B cell (primary cell): ENCODE measurements at regions not wholly inside any gene's neighbourhood (a gene's known extent, or its start where the extent isn't known, plus 50 kb on each side); places are given as distances from the start of the nearest gene placed in this dataset.

Source experiments
- ATAC-seq: fragments of 200-7000 bp; cut with Tn5 transposase; one replicate; pipeline ENCODE4 v1.10.0; 2021; ENCODE audit warnings: low read depth, mild to moderate bottlenecking, moderate number of reproducible peaks, moderate library complexity
- CTCF ChIA-PET: fragments of 350-600 bp; sonication (Branson Sonifier 250); formaldehyde crosslinking; loops from one replicate; lab custom pipeline; 2021; ENCODE audit warnings: antibody characterized with exemption, inconsistent platforms; lab: Charles Lee
- POLR2A ChIA-PET: fragments of 350-600 bp; sonication (Branson Sonifier 250); formaldehyde crosslinking; loops from one replicate; lab custom pipeline; 2021; ENCODE audit warnings: antibody characterized with exemption; lab: Charles Lee
- DNase-seq: peaks from one replicate; pipeline ENCODE4 v3.0.0; 2013
- H2AFZ ChIP-seq: 2 replicates; pipeline ENCODE4 v1.6.1; 2012; ENCODE audit warnings: mild to moderate bottlenecking, low read depth, low read length; ENCODE audit not compliant: insufficient read depth, poor library complexity, severe bottlenecking
- H3K27ac ChIP-seq, 2 donors: 1 replicate in 1 of 2; 2 replicates in 1 of 2; pipeline ENCODE4 v1.5.1; 2012 to 2013; ENCODE audit warnings: low read length in 2 of 2, mild to moderate bottlenecking in 2 of 2, moderate library complexity in 1 of 2
- H3K27me3 ChIP-seq, 4 experiments: fragments of 200-600 bp in 1 of 4; sonication (generic) in 1 of 4; replicated peaks in 1 of 4; 1 replicate in 2 of 4; 2 replicates in 2 of 4; pipeline versions ENCODE4 v1.6.1 to v1.7.0; 2013 to 2016; ENCODE audit warnings: low read length in 3 of 4, mild to moderate bottlenecking in 2 of 4, mixed read lengths in 1 of 4, moderate library complexity in 1 of 4; ENCODE audit not compliant: insufficient read depth in 4 of 4, control insufficient read depth in 3 of 4; ENCODE audit errors: control extremely low read depth in 1 of 4
- H3K36me3 ChIP-seq, 2 experiments: replicated peaks in 1 of 2; 1 replicate in 1 of 2; 2 replicates in 1 of 2; pipeline versions ENCODE4 v1.6.1 to v1.7.1; 2013; ENCODE audit warnings: low read length in 1 of 2; ENCODE audit not compliant: insufficient read depth in 2 of 2, control insufficient read depth in 1 of 2; ENCODE audit errors: control extremely low read depth in 1 of 2, extremely low read depth in 1 of 2
- H3K4me1 ChIP-seq, 2 donors: fragments of 200-600 bp in 1 of 2; sonication (generic) in 1 of 2; 1 replicate in 1 of 2; 2 replicates in 1 of 2; pipeline versions ENCODE4 v1.5.1 to v1.6.1; 2013 to 2017; ENCODE audit warnings: low read length in 2 of 2; ENCODE audit not compliant: control insufficient read depth in 2 of 2, insufficient read depth in 2 of 2
- H3K4me2 ChIP-seq: replicated peaks from 2 replicates; pipeline ENCODE3; 2012; ENCODE audit warnings: mild to moderate bottlenecking, low read depth, low read length; ENCODE audit not compliant: poor library complexity, severe bottlenecking
- H3K4me3 ChIP-seq, 5 experiments: fragments of 200-600 bp in 1 of 5; sonication (generic) in 1 of 5; 1 replicate in 3 of 5; 2 replicates in 2 of 5; pipeline versions ENCODE4 v1.5.1 to v1.7.0; 2011 to 2016; ENCODE audit warnings: low read length in 4 of 5, mild to moderate bottlenecking in 4 of 5, low read depth in 2 of 5, control low read depth in 1 of 5, moderate library complexity in 1 of 5; ENCODE audit not compliant: insufficient read depth in 1 of 5; ENCODE audit errors: control extremely low read depth in 1 of 5, extremely low read depth in 1 of 5
- H3K79me2 ChIP-seq: fragments of 200-600 bp; sonication (generic); one replicate; pipeline ENCODE4 v1.6.0; 2016; ENCODE audit warnings: low read length; ENCODE audit not compliant: control insufficient read depth, insufficient read depth
- H3K9ac ChIP-seq: fragments of 200-600 bp; sonication (generic); 2 replicates; pipeline ENCODE4 v1.6.1; 2017; ENCODE audit warnings: mild to moderate bottlenecking, low read length, moderate library complexity
- H3K9me3 ChIP-seq, 3 donors: one replicate each; pipeline versions ENCODE4 v1.6.1 to v1.7.1; 2013; ENCODE audit warnings: low read length in 2 of 3; ENCODE audit not compliant: control insufficient read depth in 2 of 3, insufficient read depth in 1 of 3; ENCODE audit errors: control extremely low read depth in 1 of 3
- H4K20me1 ChIP-seq: 2 replicates; pipeline ENCODE4 v1.6.0; 2012; ENCODE audit warnings: mild to moderate bottlenecking, low read length; ENCODE audit not compliant: insufficient read depth, control insufficient read depth, poor library complexity, severe bottlenecking
- H3K27ac Mint-ChIP-seq: one replicate; pipeline ENCODE4 v1.8.0; 2021; ENCODE audit warnings: mixed read lengths
- H3K27me3 Mint-ChIP-seq: one replicate; pipeline ENCODE4 v1.8.0; 2021; ENCODE audit warnings: mixed read lengths
- H3K4me1 Mint-ChIP-seq: one replicate; pipeline ENCODE4 v1.8.0; 2021; ENCODE audit warnings: mixed read lengths
- H3K4me3 Mint-ChIP-seq: one replicate; pipeline ENCODE4 v1.8.0; 2021; ENCODE audit warnings: mixed read lengths
- H3K9me3 Mint-ChIP-seq: one replicate; pipeline ENCODE4 v1.8.0; 2022; ENCODE audit warnings: mixed read lengths; ENCODE audit not compliant: insufficient read depth
- EZH2 ChIP-seq: IDR thresholded peaks from 2 replicates; pipeline ENCODE4 v1.6.1; 2012; ENCODE audit warnings: borderline replicate concordance, low read depth, mild to moderate bottlenecking, moderate library complexity, low read length; ENCODE audit not compliant: insufficient read depth, poor library complexity, severe bottlenecking
- WGBS: methylation state at CpG from one replicate; pipeline ENCODE4 v1.1.5; 2013; ENCODE audit warnings: missing lambda C conversion rate; ENCODE audit not compliant: insufficient coverage; 5-methylcytosine and 5-hydroxymethylcytosine counted together
- intact Hi-C: fragments of 100-400 bp; cut with micrococcal nuclease; formaldehyde crosslinking; loops from one replicate; pipeline ENCODE4 v1.10.0; 2022
- TF ChIP-seq, protein P1 (sequence below): fragments of 200-600 bp; IDR thresholded peaks from one replicate; pipeline ENCODE4 v1.8.0; 2022; ENCODE audit warnings: antibody characterized with exemption, mild to moderate bottlenecking

DNA sequence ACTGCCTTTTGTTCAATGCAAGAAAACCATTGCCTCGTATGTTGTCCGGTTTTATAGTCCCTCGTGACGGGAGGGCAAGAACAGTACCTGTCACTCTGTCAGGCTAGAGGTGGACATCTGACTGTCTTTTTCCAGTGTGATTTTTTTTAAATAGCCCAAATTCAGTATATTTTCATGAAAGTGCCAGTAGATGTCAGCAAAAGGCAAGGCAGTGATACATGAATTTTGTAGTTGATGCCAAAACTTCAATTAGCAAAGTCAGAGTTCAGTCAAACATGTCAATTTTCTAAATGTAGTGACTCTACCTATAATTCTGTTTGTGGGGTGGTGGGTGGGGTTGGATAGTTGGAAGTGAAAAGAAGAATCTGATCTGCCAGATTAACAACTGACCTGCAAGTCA, 296.0 kb upstream of the MC4R start:
- POLR2A ChIA-PET, result no interaction called here
- Histone ChIP-seq H3K9ac (no peak overlapping the region), H3K79me2 (no peaks in the 10 kb centered on the region), H2AFZ (no peak overlapping the region), H3K4me1 (no peaks in the 10 kb centered on the region), H3K9me3 (peaks cover 0 to 4% (median 0%) of the 10 kb centered on the region in 3 donors), H3K27me3 (no peaks in the 10 kb centered on the region), H3K4me3 (no peak overlapping the region), H3K4me2 (no peak overlapping the region), H3K27ac (no peak overlapping the region), H3K36me3 (no peaks in the 10 kb centered on the region), H4K20me1 (no peaks in the 10 kb centered on the region)
- TF ChIP-seq, protein P1, sequence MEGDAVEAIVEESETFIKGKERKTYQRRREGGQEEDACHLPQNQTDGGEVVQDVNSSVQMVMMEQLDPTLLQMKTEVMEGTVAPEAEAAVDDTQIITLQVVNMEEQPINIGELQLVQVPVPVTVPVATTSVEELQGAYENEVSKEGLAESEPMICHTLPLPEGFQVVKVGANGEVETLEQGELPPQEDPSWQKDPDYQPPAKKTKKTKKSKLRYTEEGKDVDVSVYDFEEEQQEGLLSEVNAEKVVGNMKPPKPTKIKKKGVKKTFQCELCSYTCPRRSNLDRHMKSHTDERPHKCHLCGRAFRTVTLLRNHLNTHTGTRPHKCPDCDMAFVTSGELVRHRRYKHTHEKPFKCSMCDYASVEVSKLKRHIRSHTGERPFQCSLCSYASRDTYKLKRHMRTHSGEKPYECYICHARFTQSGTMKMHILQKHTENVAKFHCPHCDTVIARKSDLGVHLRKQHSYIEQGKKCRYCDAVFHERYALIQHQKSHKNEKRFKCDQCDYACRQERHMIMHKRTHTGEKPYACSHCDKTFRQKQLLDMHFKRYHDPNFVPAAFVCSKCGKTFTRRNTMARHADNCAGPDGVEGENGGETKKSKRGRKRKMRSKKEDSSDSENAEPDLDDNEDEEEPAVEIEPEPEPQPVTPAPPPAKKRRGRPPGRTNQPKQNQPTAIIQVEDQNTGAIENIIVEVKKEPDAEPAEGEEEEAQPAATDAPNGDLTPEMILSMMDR, result no peak
- no peak for TF ChIP-seq EZH2
- Mint-ChIP-seq H3K4me3 (no peak overlapping the region), H3K27ac (no peak overlapping the region), H3K9me3 (no peaks in the 10 kb centered on the region), H3K4me1 (no peaks in the 10 kb centered on the region), H3K27me3 (no peaks in the 10 kb centered on the region)
- 96% methylated on average over 4 of the region's 4 CpGs for WGBS
- ATAC-seq (no peak), DNase-seq (no peak)
- intact Hi-C loops, result no loop called here
- CTCF ChIA-PET, result no interaction called here

DNA sequence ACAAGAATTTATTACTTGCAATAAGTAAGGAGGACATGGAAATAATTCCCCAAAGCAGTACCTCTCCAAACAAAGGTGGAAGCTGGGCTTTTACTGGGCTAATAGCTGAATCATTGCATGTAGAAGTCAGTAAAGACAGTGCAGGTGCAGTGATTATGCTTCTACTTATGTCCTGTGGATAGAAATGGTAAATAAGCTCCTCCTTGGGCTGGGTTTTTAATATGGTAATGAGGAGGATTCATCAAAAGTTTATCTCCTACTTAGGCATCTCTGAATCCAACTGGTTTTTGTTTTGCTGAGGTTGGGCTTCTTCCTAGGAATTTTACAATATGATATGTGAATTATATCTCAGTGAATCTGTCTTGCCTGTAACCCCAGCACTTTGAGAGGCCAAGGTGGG, 297.4 kb upstream of the MC4R start:
- Histone ChIP-seq H3K27ac (no peak overlapping the region), H3K4me3 (no peak overlapping the region), H3K27me3 (no peaks in the 10 kb centered on the region), H3K9ac (no peak overlapping the region), H3K4me1 (no peaks in the 10 kb centered on the region), H3K79me2 (no peaks in the 10 kb centered on the region), H3K36me3 (no peaks in the 10 kb centered on the region), H3K4me2 (no peak overlapping the region), H3K9me3 (peaks cover 0 to 4% (median 0%) of the 10 kb centered on the region in 3 donors), H4K20me1 (no peaks in the 10 kb centered on the region), H2AFZ (no peak overlapping the region)
- ChIA-PET CTCF (no interaction called here), POLR2A (no interaction called here)
- no peak for TF ChIP-seq EZH2
- TF ChIP-seq, protein P1, result no peak
- DNase-seq, result no peak
- no peaks in the 10 kb centered on the region for H3K4me1 Mint-ChIP-seq
- H3K27me3 Mint-ChIP-seq, result no peaks in the 10 kb centered on the region
- no peak for ATAC-seq
- no peak overlapping the region for H3K4me3 Mint-ChIP-seq
- H3K9me3 Mint-ChIP-seq, result no peaks in the 10 kb centered on the region
- intact Hi-C loops, result no loop called here
- no peak overlapping the region for H3K27ac Mint-ChIP-seq
